Stimulated activated CD4-positive, alpha-beta T cell treated with anti-CD3 and anti-CD28 coated beads, TNF-alpha, amount 100 ng/mL, for 4 hours (primary cell): ENCODE measurements at regions not wholly inside any gene's neighbourhood (a gene's known extent, or its start where the extent isn't known, plus 50 kb on each side); places are given as distances from the start of the nearest gene placed in this dataset.

Experiments
- DNase-seq, 3 experiments: peaks; one replicate each; pipeline ENCODE4 v3.0.0-alpha.2; 2020; ENCODE audit warnings: low read depth in 3 of 3

GRCh38 chr13:99823961-99824360 lies 147.6 kb downstream of the ZIC5 start:
- DNase-seq: no peak

DNA sequence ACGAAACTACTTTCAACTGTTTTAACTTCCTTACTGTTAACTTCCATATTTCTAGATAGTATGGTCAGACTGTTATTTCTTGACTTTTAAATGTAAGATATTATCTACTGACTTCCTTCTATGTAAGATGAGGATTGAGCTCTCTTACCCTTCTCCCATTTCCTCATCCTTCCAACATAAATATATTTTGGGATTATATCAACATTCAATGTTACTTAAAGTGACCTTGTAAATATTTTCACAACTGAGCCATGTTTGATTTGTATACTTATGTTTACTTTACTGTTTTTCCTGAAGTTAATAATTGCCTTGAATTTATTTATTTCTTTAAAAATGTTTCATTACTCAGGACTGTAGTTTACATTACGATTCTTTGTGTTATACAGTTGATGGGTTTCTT lies 148.7 kb downstream of the ZIC5 start:
- DNase-seq: no peak

GRCh38 chr13:99821741-99822140 lies 149.8 kb downstream of the ZIC5 start:
- DNase-seq: no peak

DNA sequence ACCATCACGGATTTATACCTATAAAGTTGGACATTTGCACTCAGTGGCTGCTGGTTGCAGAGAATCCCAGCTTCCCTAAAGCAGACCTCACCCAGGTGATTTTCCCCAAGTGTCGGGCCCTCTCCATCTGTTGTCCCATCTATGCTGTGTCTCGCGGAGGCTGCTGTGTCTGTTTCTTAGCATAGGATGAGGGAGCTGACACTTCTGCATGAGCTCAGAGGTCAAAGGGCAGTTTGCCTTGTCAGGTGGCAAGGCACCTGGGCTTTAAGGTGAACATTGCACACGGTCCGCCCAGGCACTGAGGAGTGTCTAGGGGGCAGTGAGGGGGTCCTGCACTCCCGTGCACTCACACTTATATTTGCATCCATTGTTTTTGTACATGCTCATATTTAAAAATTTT lies 151.6 kb downstream of the ZIC5 start:
- DNase-seq: no peak

DNA sequence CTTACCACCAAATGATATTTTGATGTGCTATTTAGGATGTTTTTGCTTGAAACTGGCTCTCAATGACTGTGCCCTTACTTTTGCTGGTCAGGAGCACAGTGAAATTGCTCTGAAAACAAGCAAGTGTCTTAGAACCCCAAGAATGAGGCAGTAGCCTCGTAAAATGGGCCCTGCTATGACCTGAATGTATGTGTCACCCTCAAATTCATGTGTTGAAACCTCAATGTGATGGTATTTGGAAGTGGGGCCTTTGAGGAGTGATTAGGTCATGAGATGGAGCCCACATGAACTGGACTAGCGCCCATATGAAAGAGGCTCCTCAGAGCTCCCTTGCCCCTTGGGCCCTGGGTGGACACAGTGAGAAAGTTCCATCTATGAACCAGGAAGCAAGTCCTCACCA lies 155.2 kb downstream of the ZIC5 start:
- no peak for DNase-seq

- DNase-seq: no peak
These were observed 158.1 kb downstream of the ZIC5 start for GRCh38 chr13:99813336-99814095.

DNA sequence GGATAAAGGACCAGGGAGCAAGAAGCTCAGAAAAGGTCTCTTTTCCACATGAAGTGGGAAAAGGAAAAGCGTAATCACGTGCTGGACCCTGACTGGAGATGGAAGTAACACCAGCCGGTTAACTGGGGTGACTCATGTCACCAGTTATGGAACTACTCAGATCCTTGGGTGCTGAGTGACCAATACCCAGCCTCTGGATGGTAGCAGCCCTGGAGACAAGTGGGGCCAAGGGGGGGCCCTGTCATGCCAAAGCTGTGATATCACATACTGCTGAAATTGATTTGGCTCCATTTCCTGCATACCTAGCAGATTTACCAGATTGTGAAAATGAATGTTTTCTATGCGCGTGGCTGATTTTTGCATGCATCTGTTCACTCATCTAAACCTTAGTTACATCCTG lies 158.9 kb downstream of the ZIC5 start:
- no peak for DNase-seq

DNA sequence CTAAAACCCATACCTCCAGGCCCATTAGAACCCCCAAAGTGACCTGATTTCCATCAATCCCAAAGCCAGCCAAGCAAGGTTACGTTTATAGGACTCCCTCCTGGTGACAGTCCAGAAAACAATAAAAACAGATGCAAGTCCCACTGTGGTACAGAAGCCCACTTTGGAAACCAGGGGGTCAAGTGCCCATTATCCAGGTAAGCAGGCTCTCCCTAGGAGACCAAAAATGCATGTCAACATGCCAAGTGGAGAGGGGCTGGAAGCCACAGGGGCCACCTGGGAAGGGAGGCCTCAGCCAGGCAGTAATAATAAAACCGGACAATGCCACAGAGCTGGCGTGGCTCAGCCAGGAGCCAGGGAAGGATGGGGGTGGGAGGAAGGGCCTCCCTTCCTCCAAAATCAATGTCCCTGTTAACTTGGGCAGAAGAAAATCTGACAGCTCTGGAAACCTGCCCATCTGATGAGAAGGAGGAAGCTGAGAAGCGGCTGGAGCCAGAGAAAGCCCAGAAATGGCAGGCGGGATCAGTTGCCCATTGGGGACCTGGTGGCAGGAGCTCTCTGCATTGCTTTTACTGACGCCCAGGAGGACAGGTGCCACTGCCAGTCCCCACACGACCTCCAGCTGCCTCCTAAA lies 160.4 kb downstream of the ZIC5 start:
- no peak for DNase-seq

DNA sequence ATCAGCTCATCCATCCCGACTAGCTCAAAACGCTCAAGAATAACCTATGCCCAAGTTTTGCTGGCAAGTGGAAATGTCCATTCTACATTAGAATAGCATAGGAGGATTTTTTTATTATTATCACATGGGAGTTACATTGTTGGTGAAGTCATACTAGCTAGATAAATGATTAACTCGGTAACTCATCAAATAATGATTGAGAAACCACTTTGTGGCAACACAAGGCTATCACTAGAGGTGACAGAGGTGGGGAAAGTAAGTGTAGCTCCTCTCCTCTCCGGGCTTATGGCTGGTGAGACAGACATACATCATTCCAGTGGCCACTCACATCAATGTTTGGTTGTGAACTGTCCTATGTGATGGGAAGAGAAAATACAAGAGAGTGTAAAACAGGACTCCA lies 161.6 kb downstream of the ZIC5 start:
- no peak for DNase-seq

GRCh38 chr13:99809496-99809895 lies 162.1 kb downstream of the ZIC5 start:
- DNase-seq: no peak

DNA sequence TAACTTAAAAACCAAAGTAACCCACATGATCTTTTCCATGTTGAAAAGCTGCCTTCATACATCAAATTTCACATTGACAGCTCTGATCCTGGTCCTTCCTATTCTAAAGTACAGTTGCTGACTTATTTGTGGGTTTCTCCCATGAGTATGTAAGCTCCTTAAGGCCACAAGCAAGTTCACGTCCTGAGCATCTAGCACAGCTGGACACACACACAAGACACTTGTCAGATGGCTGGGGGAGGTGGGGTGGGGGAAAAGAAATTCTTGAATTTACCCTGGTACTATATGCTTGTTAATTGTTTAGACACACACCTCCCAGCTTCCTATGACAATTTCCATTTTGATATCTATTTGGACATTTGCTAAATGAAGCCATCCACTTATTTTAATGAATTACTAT lies 162.8 kb downstream of the ZIC5 start:
- DNase-seq: no peak

GRCh38 chr13:99806671-99807070 lies 164.9 kb downstream of the ZIC5 start:
- no peak for DNase-seq

DNA sequence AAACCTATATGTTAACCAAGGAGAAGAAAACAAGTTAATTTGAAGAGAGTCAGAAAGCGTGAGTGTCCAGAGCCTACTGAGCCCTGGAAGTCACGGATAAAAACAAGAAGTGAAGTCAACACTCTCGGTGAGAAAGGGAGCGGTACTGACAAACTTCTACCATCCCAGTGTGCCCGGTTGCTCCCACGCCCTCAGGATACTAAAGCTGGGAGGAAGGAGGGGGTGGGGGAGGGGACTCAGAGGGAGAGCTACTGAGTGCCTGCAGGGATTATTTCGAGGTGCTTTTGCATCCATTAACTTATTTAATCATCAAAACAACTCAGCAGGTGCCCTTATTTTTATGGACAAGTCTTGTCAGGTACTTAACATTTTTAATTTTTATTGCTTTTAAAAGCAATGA lies 166.2 kb downstream of the ZIC5 start:
- DNase-seq: no peak

DNA sequence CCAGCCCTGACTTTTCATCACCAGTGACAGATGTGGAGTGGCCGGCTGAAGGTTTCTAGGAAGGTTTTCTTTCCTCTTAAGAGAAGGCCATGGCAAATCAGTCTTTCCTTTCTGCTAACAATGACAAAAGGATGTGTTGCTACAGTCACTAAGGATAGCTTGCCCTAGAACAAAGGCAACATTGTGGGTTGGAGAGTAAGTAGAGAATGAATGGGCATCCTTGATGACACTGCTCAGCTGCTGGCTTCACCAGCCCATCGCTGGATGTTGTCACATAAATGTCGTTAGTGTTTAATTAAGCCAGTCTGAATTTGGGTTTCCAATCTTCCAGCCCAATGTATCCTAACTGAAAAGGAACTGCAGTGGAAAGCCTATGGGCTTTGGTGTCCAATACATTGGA lies 168.4 kb downstream of the ZIC5 start:
- DNase-seq: no peak

GRCh38 chr13:99802416-99802815 lies 169.2 kb downstream of the ZIC5 start:
- no peak for DNase-seq

DNA sequence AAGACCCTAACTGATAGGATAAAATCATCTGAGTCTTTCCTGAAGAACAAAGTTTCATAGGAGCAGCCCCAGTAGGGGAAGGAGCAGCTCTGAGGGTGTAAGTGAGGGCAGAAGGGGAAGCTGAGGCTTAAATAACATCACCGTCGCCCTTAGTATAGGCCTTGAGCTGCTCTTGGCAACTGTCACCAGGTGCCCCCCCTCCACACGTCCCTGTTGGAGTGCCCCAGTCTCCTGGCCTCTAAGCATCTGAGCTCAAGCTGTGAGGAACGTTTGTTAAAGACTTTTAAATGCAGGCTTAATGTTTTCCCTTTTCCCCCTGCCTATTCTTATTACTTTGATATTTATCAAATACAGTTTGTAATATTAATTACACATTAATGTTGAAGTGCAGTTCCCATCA lies 170.6 kb downstream of the ZIC5 start:
- no peak for DNase-seq

GRCh38 chr13:99800011-99800410 lies 171.6 kb downstream of the ZIC5 start:
- no peak for DNase-seq

- DNase-seq: no peak
These were observed 172.8 kb downstream of the ZIC5 start for GRCh38 chr13:99798756-99799155.

DNA sequence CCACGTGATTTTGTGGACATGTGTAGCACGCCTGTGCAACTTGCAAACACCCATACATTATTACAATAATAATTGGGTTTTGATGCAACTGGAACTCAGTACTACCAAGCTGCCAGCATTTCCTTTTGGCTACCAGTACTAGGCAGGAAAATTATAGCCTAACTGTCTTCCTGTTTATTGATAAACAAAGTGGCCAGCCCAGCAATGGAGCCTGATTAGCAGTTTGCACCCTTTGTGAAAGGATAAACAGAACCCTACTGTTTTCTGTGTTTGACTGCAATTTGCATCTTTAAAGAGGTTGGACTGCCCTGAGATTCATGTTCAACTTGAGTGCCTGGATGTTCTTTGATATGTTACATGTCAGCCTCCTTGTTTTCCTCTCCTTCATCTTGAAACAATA lies 173.9 kb downstream of the ZIC5 start:
- DNase-seq: no peak

DNA sequence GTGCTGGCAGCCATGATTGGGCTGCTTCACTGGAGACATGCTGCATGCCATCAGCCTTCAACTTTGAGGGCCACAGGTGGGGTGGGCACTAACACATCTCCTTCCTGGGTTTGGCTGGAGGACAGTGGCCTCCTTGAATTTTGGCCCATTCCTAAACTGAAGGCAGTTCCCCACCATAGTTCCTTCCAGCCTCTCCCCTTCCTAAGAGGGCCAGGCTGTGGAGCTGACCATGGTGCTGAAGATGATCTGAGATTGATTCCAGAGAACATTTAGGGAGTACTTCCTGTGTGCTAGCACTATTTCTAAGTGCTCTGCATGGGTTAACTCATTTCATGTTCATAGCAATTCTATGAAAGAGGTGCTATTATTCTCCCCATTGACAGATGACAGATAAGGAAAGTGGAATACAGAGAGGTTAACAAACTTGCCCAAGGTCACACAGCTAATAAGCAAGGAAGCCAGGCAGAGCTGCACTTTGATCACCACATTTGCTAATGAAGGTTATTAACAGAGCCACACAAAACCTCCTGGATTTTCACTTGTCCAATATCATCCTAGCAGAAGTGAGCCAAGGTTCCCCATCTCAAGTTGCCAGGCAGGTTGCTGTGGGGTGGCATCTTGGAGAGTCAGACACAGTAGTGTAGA lies 175.3 kb downstream of the ZIC5 start:
- no peak for DNase-seq

DNA sequence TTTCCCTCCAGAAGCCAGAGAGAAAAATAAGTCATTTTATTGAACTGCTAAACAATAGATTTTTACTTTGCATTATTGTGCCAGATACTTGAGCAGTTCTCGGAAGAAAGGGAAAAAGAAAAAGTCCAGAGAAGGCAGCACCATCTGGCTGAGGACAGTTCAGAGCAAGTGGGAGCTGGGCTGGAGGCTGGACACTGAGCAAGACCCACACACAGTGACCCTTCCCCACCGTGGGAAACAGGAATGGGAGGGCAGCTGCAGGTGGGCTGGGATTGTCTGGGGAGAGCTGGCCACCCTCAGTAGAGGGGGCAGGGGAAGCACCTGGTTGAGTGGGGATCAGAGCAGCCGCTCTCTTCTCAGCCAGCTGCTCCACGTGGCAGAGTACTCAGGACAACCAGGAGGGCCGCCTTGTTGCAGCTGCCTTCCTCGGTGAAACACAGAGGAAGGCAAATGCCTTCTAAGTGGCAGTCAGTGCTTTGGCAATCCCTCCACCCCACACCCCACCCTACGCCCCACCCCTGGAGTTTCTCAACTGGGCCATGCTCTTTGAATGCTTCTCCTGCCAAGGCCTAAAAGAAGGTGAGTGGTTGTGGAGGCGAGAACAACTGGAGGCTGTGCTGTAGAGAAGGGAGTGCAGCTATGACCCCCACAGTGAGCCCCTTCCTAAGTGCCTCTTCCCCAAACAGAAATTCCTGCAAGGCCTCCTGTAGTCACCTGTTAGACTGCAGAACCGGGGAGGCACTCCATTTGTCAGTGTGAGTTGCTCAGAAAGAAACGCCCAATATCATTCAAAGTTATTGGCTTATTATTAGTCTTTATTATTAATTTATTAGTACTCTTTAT lies 179.3 kb downstream of the ZIC5 start:
- DNase-seq: no peak

GRCh38 chr13:99782669-99783068 lies 188.9 kb downstream of the ZIC5 start:
- no peak for DNase-seq
